RWPE2 (cell line): ENCODE measurements at regions not wholly inside any gene's neighbourhood (a gene's known extent, or its start where the extent isn't known, plus 50 kb on each side); places are given as distances from the start of the nearest gene placed in this dataset.

Source experiments
- ATAC-seq: fragments of 200-7000 bp; cut with Tn5 transposase; 3 replicates; pipeline ENCODE4 v1.9.1; 2021; ENCODE audit warnings: low read depth
- DNase-seq: peaks from one replicate; pipeline ENCODE4 v3.0.0-alpha.2; 2020; ENCODE audit warnings: low spot score
- H3K27ac ChIP-seq: fragments of 450-650 bp; 2 replicates; pipeline ENCODE4 v1.5.1; 2017; ENCODE audit warnings: mild to moderate bottlenecking; ENCODE audit not compliant: poor library complexity, severe bottlenecking
- H3K27me3 ChIP-seq: fragments of 250-450 bp; sonication (Bioruptor Pico); 2 replicates; pipeline ENCODE4 v1.5.1; 2021; ENCODE audit warnings: mild to moderate bottlenecking, moderate library complexity; ENCODE audit not compliant: insufficient read depth, poor library complexity, severe bottlenecking
- H3K36me3 ChIP-seq: fragments of 250-450 bp; sonication (Bioruptor Pico); 2 replicates; pipeline ENCODE4 v1.5.1; 2020; ENCODE audit warnings: low read depth, mild to moderate bottlenecking, moderate library complexity
- H3K4me1 ChIP-seq: fragments of 250-450 bp; sonication (Bioruptor Pico); 2 replicates; pipeline ENCODE4 v1.5.1; 2021; ENCODE audit warnings: mild to moderate bottlenecking, moderate library complexity; ENCODE audit not compliant: insufficient read depth, poor library complexity, severe bottlenecking
- H3K4me3 ChIP-seq: fragments of 250-450 bp; sonication (Bioruptor Pico); 2 replicates; pipeline ENCODE4 v1.5.1; 2021; ENCODE audit warnings: mild to moderate bottlenecking, moderate library complexity; ENCODE audit not compliant: severe bottlenecking
- H3K9me3 ChIP-seq: fragments of 250-450 bp; sonication (Bioruptor Pico); 2 replicates; pipeline ENCODE4 v1.5.1; 2021; ENCODE audit warnings: mild to moderate bottlenecking, moderate library complexity; ENCODE audit not compliant: severe bottlenecking
- CTCF ChIP-seq: fragments of 450-650 bp; IDR thresholded peaks from one replicate; pipeline ENCODE4 v1.5.1; 2017; ENCODE audit warnings: mild to moderate bottlenecking, moderate library complexity; ENCODE audit not compliant: poor library complexity, severe bottlenecking

DNA sequence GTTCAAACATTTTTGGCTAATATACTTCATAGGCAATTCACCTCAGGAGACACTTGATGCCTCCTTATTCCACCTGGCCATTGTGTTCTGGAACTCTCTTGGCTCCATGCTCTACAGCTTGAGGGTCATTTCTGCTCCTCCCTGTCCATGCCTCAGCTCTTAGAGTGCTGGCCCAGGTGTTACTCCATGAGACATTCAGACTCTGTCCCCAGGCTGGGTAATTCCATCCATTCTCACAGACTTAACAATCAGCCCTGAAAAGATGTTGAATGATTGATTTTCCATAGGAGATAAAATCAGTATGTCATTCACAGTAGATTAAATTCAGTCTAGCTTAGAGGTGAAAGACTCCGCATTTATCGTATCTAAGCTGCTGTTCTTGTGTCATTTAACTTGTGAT lies 168.6 kb upstream of the CWC22 start:
- no peak for ATAC-seq

GRCh38 chr2:180174580-180174979 lies 167.5 kb upstream of the CWC22 start:
- no peaks in the 10 kb centered on the region for H3K4me1 ChIP-seq
- no peak overlapping the region for H3K4me3 ChIP-seq
- TF ChIP-seq CTCF: no peak

More for the DNA sequence above, 168.6 kb upstream of the CWC22 start:
- Histone ChIP-seq H3K4me1 (no peaks in the 10 kb centered on the region), H3K4me3 (no peak overlapping the region), H3K27ac (no peak overlapping the region), H3K9me3 (no peaks in the 10 kb centered on the region), H3K27me3 (no peaks in the 10 kb centered on the region), H3K36me3 (no peaks in the 10 kb centered on the region)
- no peak for TF ChIP-seq CTCF
- no peak for DNase-seq

DNA sequence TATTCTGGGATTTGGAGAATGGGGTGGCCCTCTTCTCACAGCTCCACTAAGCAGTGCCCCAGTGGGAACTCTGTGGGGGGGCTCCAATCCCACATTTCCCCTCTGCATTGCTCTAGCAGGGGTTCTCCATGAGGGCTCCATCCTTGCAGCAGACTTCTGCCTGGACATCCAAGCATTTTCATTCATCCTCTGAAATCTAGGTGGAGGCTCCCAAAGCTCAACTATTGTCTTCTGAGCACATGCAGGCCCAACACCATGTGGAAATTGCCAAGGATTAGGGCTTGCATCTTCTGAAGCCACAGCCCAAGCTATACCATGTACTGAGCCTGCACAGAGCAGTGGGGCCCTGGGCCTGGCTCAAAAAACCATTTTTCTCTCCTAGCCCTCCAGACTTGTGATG lies 162.4 kb upstream of the CWC22 start:
- no peak overlapping the region for H3K27ac ChIP-seq
- H3K4me3 ChIP-seq: no peak overlapping the region
- H3K4me1 ChIP-seq: no peaks in the 10 kb centered on the region
- no peaks in the 10 kb centered on the region for H3K36me3 ChIP-seq
- ATAC-seq: no peak
- DNase-seq: no peak
- TF ChIP-seq CTCF: no peak
- no peaks in the 10 kb centered on the region for H3K9me3 ChIP-seq
- no peaks in the 10 kb centered on the region for H3K27me3 ChIP-seq

More at GRCh38 chr2:180174580-180174979, 167.5 kb upstream of the CWC22 start:
- H3K27me3 ChIP-seq: no peaks in the 10 kb centered on the region
- no peaks in the 10 kb centered on the region for H3K36me3 ChIP-seq
- H3K27ac ChIP-seq: no peak overlapping the region
- H3K9me3 ChIP-seq: no peaks in the 10 kb centered on the region
- ATAC-seq (no peak), DNase-seq (no peak)

- TF ChIP-seq CTCF: no peak
- Histone ChIP-seq H3K27ac (no peak overlapping the region), H3K9me3 (no peaks in the 10 kb centered on the region), H3K4me3 (no peak overlapping the region), H3K36me3 (no peaks in the 10 kb centered on the region), H3K4me1 (no peaks in the 10 kb centered on the region), H3K27me3 (no peaks in the 10 kb centered on the region)
- ATAC-seq (no peak), DNase-seq (no peak)
These were observed 154.3 kb upstream of the CWC22 start for GRCh38 chr2:180161415-180161814.

- DNase-seq: no peak
- no peak overlapping the region for H3K4me3 ChIP-seq
- no peak for ATAC-seq
- H3K4me1 ChIP-seq: no peaks in the 10 kb centered on the region
- no peaks in the 10 kb centered on the region for H3K36me3 ChIP-seq
- no peak for TF ChIP-seq CTCF
- H3K9me3 ChIP-seq: no peaks in the 10 kb centered on the region
- no peak overlapping the region for H3K27ac ChIP-seq
- H3K27me3 ChIP-seq: no peaks in the 10 kb centered on the region
These were observed 152.8 kb upstream of the CWC22 start for GRCh38 chr2:180159921-180160320.
